ENCODE measurements at regions not wholly inside any gene's neighbourhood (a gene's known extent, or its start where the extent isn't known, plus 50 kb on each side); places are given as distances from the start of the nearest gene placed in this dataset.
"Not testable (repeated sequence)": the region's sequence is repeated elsewhere in the genome, so short reads cannot be mapped to it uniquely, and the experiment has no call there.

DNA sequence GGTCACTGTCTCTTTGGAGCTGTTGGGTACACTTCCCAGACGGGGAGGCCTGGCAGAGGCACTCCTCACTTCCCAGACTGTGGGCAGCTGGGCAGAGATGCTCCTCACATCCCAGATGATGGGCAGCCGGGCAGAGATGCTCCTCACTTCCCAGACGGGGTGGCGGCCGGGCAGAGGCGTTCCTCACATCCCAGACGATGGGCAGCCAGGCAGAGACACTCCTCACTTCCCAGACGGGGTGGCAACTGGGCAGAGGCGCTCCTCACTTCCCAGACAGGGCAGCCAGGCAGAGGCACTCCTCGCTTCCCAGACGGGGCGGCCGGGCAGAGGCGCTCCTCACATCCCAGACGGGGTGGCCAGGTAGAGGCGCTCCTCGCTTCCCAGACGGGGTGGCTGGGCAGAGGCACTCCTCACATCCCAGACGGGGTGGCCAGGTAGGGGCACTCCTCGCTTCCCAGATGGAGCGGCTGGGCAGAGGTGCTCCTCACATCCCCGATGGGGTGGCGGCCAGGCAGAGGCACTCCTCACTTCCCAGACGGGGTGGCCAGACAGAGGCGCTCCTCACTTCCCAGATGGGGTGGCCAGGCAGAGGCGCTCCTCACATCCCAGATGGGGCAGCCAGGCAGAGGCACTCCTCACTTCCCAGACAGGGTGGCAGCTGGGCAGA, 833.1 kb upstream of the RAG2 start:
- not testable (repeated sequence) for TF ChIP-seq EP300, POLR2A (IDR thresholded peaks at IDR 0.05)
- TF ChIP-seq, protein P1, sequence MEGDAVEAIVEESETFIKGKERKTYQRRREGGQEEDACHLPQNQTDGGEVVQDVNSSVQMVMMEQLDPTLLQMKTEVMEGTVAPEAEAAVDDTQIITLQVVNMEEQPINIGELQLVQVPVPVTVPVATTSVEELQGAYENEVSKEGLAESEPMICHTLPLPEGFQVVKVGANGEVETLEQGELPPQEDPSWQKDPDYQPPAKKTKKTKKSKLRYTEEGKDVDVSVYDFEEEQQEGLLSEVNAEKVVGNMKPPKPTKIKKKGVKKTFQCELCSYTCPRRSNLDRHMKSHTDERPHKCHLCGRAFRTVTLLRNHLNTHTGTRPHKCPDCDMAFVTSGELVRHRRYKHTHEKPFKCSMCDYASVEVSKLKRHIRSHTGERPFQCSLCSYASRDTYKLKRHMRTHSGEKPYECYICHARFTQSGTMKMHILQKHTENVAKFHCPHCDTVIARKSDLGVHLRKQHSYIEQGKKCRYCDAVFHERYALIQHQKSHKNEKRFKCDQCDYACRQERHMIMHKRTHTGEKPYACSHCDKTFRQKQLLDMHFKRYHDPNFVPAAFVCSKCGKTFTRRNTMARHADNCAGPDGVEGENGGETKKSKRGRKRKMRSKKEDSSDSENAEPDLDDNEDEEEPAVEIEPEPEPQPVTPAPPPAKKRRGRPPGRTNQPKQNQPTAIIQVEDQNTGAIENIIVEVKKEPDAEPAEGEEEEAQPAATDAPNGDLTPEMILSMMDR (IDR thresholded peaks at IDR 0.05): not testable (repeated sequence)

Measured in ovary (tissue), 3 donors.